Muscle of arm (tissue), 1 donor: ENCODE measurements at regions not wholly inside any gene's neighbourhood (a gene's known extent, or its start where the extent isn't known, plus 50 kb on each side); places are given as distances from the start of the nearest gene placed in this dataset.
"Not testable (repeated sequence)": the region's sequence is repeated elsewhere in the genome, so short reads cannot be mapped to it uniquely, and the experiment has no call there.

ENCODE experiments used
- DNase-seq: peaks from one replicate; pipeline ENCODE4 v3.0.0-alpha.2; 2013

- not testable (repeated sequence) for DNase-seq
Measured at GRCh38 chr18:1557711-1558110, 653.0 kb downstream of the ADCYAP1 start.

- DNase-seq, result no peak
Measured at GRCh38 chr18:1559563-1559962, 654.9 kb downstream of the ADCYAP1 start.

- no peak for DNase-seq
Measured at GRCh38 chr18:1564793-1565192, 660.1 kb downstream of the ADCYAP1 start.

GRCh38 chr18:1571206-1571605 lies 666.5 kb downstream of the ADCYAP1 start:
- DNase-seq, result no peak

GRCh38 chr18:1573732-1574131 lies 669.1 kb downstream of the ADCYAP1 start:
- no peak for DNase-seq

GRCh38 chr18:1575084-1575483 lies 670.4 kb downstream of the ADCYAP1 start:
- no peak for DNase-seq

- DNase-seq, result no peak
Measured at GRCh38 chr18:1578505-1578904, 673.8 kb downstream of the ADCYAP1 start.

- no peak for DNase-seq
Measured at GRCh38 chr18:1581581-1581980, 676.9 kb downstream of the ADCYAP1 start.

- DNase-seq, result peak; percentile 28
Measured at GRCh38 chr18:1585881-1586488, 681.3 kb downstream of the ADCYAP1 start.

- no peak for DNase-seq
Measured at GRCh38 chr18:1593091-1593490, 688.4 kb downstream of the ADCYAP1 start.

GRCh38 chr18:1595195-1595594 lies 690.5 kb downstream of the ADCYAP1 start:
- DNase-seq, result no peak

GRCh38 chr18:1599196-1599595 lies 694.5 kb downstream of the ADCYAP1 start:
- DNase-seq, result no peak

GRCh38 chr18:1604751-1605150 lies 700.1 kb downstream of the ADCYAP1 start:
- DNase-seq, result no peak

- DNase-seq, result no peak
Measured at GRCh38 chr18:1618364-1618763, 713.7 kb downstream of the ADCYAP1 start.

GRCh38 chr18:1619507-1619906 lies 714.8 kb downstream of the ADCYAP1 start:
- DNase-seq, result no peak

GRCh38 chr18:1624612-1625011 lies 719.9 kb downstream of the ADCYAP1 start:
- DNase-seq, result no peak

GRCh38 chr18:1627494-1627893 lies 722.8 kb downstream of the ADCYAP1 start:
- DNase-seq, result no peak

- DNase-seq, result no peak
Measured at GRCh38 chr18:1648712-1649111, 744.0 kb downstream of the ADCYAP1 start.

- DNase-seq, result no peak
Measured at GRCh38 chr18:1652018-1652417, 747.3 kb downstream of the ADCYAP1 start.

GRCh38 chr18:1653873-1654272 lies 749.2 kb downstream of the ADCYAP1 start:
- no peak for DNase-seq

GRCh38 chr18:1657876-1658275 lies 753.2 kb downstream of the ADCYAP1 start:
- no peak for DNase-seq

GRCh38 chr18:1658908-1659566 lies 754.4 kb downstream of the ADCYAP1 start:
- no peak for DNase-seq

GRCh38 chr18:1663879-1664705 lies 759.4 kb downstream of the ADCYAP1 start:
- peak; percentile 29 for DNase-seq
